DOHH2 (cell line): ENCODE measurements at regions not wholly inside any gene's neighbourhood (a gene's known extent, or its start where the extent isn't known, plus 50 kb on each side); places are given as distances from the start of the nearest gene placed in this dataset.

Experiments
- H3F3A ChIP-seq: fragments of 200-600 bp; sonication (generic), shearing (Covaris generic); 2 replicates; pipeline ENCODE4 v1.6.0; 2016; ENCODE audit warnings: antibody characterized with exemption, mild to moderate bottlenecking; ENCODE audit not compliant: control insufficient read depth, insufficient read depth
- H3K27ac ChIP-seq: fragments of 200-600 bp; sonication (generic); 2 replicates; pipeline ENCODE4 v1.5.1; 2014; ENCODE audit warnings: low read depth, mild to moderate bottlenecking, low read length, moderate library complexity
- H3K27me3 ChIP-seq: fragments of 200-600 bp; sonication (generic); 2 replicates; pipeline ENCODE4 v1.6.1; 2014; ENCODE audit warnings: mild to moderate bottlenecking, low read length, mixed read lengths; ENCODE audit not compliant: control insufficient read depth
- H3K36me3 ChIP-seq: fragments of 200-600 bp; sonication (generic); 2 replicates; pipeline ENCODE4 v1.6.1; 2014; ENCODE audit warnings: mild to moderate bottlenecking, low read length, moderate library complexity, mixed read lengths; ENCODE audit not compliant: control insufficient read depth
- H3K4me1 ChIP-seq: fragments of 200-600 bp; sonication (generic); 2 replicates; pipeline ENCODE4 v1.6.1; 2014; ENCODE audit warnings: mild to moderate bottlenecking, low read length, mixed read lengths; ENCODE audit not compliant: control insufficient read depth
- H3K4me2 ChIP-seq: fragments of 200-600 bp; sonication (generic); 2 replicates; pipeline ENCODE4 v1.6.0; 2014; ENCODE audit warnings: mild to moderate bottlenecking, low read length, moderate library complexity
- H3K4me3 ChIP-seq: fragments of 200-600 bp; sonication (generic); 2 replicates; pipeline ENCODE4 v1.5.1; 2014; ENCODE audit warnings: mild to moderate bottlenecking, low read length, mixed read lengths
- H3K79me2 ChIP-seq: fragments of 200-600 bp; sonication (generic); 2 replicates; pipeline ENCODE4 v1.6.1; 2014; ENCODE audit warnings: mild to moderate bottlenecking, low read length, mixed read lengths; ENCODE audit not compliant: control insufficient read depth
- H3K9me2 ChIP-seq: fragments of 200-600 bp; sonication (generic); replicated peaks from 2 replicates; pipeline ENCODE4 v1.6.1; 2014; ENCODE audit warnings: mild to moderate bottlenecking, low read length, mixed read lengths; ENCODE audit not compliant: control insufficient read depth
- H3K9me3 ChIP-seq: fragments of 200-600 bp; sonication (generic); 2 replicates; pipeline ENCODE4 v1.6.1; 2014; ENCODE audit warnings: antibody characterized with exemption, low read length, mixed read lengths; ENCODE audit not compliant: control insufficient read depth, insufficient read depth
- H4K20me1 ChIP-seq: fragments of 200-600 bp; sonication (generic); 2 replicates; pipeline ENCODE4 v1.6.0; 2014; ENCODE audit warnings: low read depth, mild to moderate bottlenecking, antibody characterized with exemption, low read length, moderate library complexity; ENCODE audit not compliant: control insufficient read depth, insufficient read depth
- EZH2phosphoT487 ChIP-seq: fragments of 200-600 bp; sonication (generic); IDR thresholded peaks from 2 replicates; pipeline ENCODE4 v1.6.1; 2017; ENCODE audit warnings: borderline replicate concordance, mild to moderate bottlenecking, antibody characterized with exemption, low read length, moderate library complexity, mixed read lengths
- TF ChIP-seq, protein P1 (sequence below): fragments of 200-600 bp; sonication (generic); IDR thresholded peaks from one replicate; pipeline ENCODE4 v1.5.1; 2014; ENCODE audit warnings: antibody characterized with exemption, mild to moderate bottlenecking, low read depth, low read length; ENCODE audit not compliant: poor library complexity, severe bottlenecking

DNA sequence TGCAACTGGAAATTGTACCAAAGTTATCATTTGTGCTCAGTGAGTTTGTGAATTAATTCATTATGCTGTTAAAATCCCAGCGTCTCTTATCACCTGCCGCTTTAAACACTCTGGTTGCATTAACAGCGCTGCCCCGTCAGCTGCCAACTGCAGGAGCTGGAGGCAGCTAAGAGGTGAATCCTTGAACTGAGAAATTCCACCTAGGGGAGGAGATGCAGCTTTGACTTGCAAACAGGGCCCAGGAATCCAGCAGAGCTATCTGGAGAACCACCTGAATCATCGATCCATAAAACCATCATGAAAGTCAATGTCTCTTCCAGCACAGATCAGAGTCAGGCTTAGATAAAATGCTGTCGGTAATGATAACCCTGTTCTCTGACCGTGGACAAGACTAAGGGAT, 140.7 kb upstream of the PTBP2 start:
- Histone ChIP-seq H3K4me3 (no peak overlapping the region), H3K79me2 (no peaks in the 10 kb centered on the region), H3K9me3 (no peaks in the 10 kb centered on the region), H3K27me3 (no peaks in the 10 kb centered on the region), H3K27ac (no peak overlapping the region), H4K20me1 (no peaks in the 10 kb centered on the region), H3F3A (no peaks in the 10 kb centered on the region), H3K4me1 (no peaks in the 10 kb centered on the region), H3K4me2 (no peak overlapping the region), H3K36me3 (no peaks in the 10 kb centered on the region), H3K9me2 (no peaks in the 10 kb centered on the region)
- no peak for TF ChIP-seq EZH2phosphoT487
- TF ChIP-seq, protein P1, sequence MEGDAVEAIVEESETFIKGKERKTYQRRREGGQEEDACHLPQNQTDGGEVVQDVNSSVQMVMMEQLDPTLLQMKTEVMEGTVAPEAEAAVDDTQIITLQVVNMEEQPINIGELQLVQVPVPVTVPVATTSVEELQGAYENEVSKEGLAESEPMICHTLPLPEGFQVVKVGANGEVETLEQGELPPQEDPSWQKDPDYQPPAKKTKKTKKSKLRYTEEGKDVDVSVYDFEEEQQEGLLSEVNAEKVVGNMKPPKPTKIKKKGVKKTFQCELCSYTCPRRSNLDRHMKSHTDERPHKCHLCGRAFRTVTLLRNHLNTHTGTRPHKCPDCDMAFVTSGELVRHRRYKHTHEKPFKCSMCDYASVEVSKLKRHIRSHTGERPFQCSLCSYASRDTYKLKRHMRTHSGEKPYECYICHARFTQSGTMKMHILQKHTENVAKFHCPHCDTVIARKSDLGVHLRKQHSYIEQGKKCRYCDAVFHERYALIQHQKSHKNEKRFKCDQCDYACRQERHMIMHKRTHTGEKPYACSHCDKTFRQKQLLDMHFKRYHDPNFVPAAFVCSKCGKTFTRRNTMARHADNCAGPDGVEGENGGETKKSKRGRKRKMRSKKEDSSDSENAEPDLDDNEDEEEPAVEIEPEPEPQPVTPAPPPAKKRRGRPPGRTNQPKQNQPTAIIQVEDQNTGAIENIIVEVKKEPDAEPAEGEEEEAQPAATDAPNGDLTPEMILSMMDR: no peak

DNA sequence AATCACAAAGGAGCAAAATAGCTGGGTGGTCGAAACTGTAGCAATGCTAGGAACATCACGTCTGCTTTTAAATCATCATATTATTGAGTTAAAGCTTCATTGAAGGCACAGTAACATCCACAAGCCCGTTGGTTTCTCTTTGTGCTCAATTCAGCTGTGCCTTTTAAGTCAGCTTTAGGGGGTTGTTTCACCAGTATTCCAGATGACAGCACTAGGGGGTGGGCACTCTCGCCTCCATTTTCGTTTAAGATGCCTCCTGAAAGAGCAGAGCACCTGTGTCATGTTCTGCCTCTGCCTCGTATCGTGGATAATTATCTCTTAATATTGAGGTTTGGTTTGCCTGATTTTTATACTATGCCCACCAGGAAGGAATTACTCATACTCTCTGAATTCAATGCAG, 139.8 kb upstream of the PTBP2 start:
- no peaks in the 10 kb centered on the region for H3K9me3 ChIP-seq
- no peaks in the 10 kb centered on the region for H4K20me1 ChIP-seq
- H3K79me2 ChIP-seq: no peaks in the 10 kb centered on the region
- no peak overlapping the region for H3K27ac ChIP-seq
- no peaks in the 10 kb centered on the region for H3K4me1 ChIP-seq
- no peak overlapping the region for H3K4me3 ChIP-seq
- H3K9me2 ChIP-seq: no peaks in the 10 kb centered on the region
- no peak overlapping the region for H3K4me2 ChIP-seq
- TF ChIP-seq EZH2phosphoT487: no peak
- no peaks in the 10 kb centered on the region for H3K36me3 ChIP-seq
- no peaks in the 10 kb centered on the region for H3F3A ChIP-seq
- H3K27me3 ChIP-seq: no peaks in the 10 kb centered on the region

DNA sequence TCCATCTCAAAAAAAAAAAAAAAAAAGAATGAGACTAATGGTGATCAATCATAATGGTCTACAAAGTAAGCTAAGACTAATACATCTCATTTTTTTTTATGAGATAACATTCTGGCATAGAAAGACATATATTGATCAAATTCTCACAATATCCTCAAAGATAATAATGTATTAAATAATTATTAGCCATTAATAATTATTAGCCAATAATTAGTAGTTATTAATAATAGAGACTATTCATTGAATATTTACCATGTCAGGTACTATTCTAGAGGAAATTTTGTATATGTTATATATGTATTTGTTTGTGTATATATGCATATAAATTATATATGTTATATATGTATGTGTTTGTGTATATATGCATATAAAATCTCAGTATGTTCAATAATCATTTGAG, 137.7 kb upstream of the PTBP2 start:
- Histone ChIP-seq H3K4me3 (no peak overlapping the region), H3K79me2 (no peaks in the 10 kb centered on the region), H3K36me3 (no peaks in the 10 kb centered on the region), H3K27ac (no peak overlapping the region), H3K9me3 (no peaks in the 10 kb centered on the region), H4K20me1 (no peaks in the 10 kb centered on the region), H3F3A (no peaks in the 10 kb centered on the region), H3K4me1 (no peaks in the 10 kb centered on the region), H3K9me2 (no peaks in the 10 kb centered on the region), H3K27me3 (no peaks in the 10 kb centered on the region), H3K4me2 (no peak overlapping the region)
- TF ChIP-seq, protein P1: no peak
- TF ChIP-seq EZH2phosphoT487: no peak

DNA sequence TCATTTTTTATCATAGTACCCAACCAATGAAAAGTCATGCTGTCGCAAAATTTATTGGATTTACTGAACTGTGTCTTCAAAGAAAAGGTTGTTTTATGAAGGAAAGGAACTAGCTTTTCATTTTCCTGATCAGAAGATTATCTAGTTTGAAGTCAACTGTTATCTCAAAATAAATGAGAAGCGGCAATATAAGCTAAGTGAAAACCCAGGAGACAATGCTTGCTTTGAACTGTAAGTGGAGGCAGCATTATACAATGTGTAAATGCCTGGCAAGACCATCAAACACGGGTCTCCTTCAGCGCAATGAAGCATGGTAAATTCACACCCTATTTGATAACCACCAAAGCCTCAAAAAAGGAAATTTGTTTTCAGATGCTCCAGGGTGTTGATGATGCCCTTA, 134.4 kb upstream of the PTBP2 start:
- H3K36me3 ChIP-seq: no peaks in the 10 kb centered on the region
- no peak overlapping the region for H3K27ac ChIP-seq
- no peak overlapping the region for H3K4me3 ChIP-seq
- TF ChIP-seq, protein P1: no peak
- no peaks in the 10 kb centered on the region for H3K9me3 ChIP-seq
- no peaks in the 10 kb centered on the region for H3K9me2 ChIP-seq
- no peaks in the 10 kb centered on the region for H3K4me1 ChIP-seq
- H3K79me2 ChIP-seq: no peaks in the 10 kb centered on the region
- H3K4me2 ChIP-seq: no peak overlapping the region
- no peaks in the 10 kb centered on the region for H3K27me3 ChIP-seq
- H3F3A ChIP-seq: no peaks in the 10 kb centered on the region
- H4K20me1 ChIP-seq: no peaks in the 10 kb centered on the region
